ENCODE measurements at regions not wholly inside any gene's neighbourhood (a gene's known extent, or its start where the extent isn't known, plus 50 kb on each side); places are given as distances from the start of the nearest gene placed in this dataset.

- Mint-ChIP-seq H3K4me1 (peaks cover 3 to 14% of the 10 kb centered on the region in 2 experiments; a peak in 2 of 4 replicates), H3K36me3 (ENCODE audit: insufficient read depth in 1 of 3, low read depth in 3 of 3) (no peaks in the 10 kb centered on the region), H3K4me3 (no peak overlapping the region), H3K27ac (no peak overlapping the region), H3K27me3 (ENCODE audit: low read depth) (peaks cover 2% of the 10 kb centered on the region; the same call in 1 of the 2 replicates), H3K9me3 (no peaks in the 10 kb centered on the region)
- DNase-seq = no peak
- H3K18ac ChIP-seq (ENCODE audit: insufficient read length, low read depth, low read length) = no peak overlapping the region
- no peak overlapping the region for H2AK5ac ChIP-seq (ENCODE audit: insufficient read length, low read length)
- no peaks in the 10 kb centered on the region for H4K20me1 ChIP-seq (ENCODE audit: control insufficient read depth, insufficient read depth, insufficient read length)
- no peak overlapping the region for H3K9ac ChIP-seq (ENCODE audit: extremely low read depth, insufficient read length, low read length)
- TF ChIP-seq CTCF (conservative IDR thresholded peaks at IDR 0.05) = no peak
- no peak overlapping the region for H3K14ac ChIP-seq (ENCODE audit: insufficient read depth, low read length)
- H4K8ac ChIP-seq (replicated peaks; ENCODE audit: insufficient read length, low read depth, low read length) = no peak overlapping the region
- H3K4me1 ChIP-seq (ENCODE audit: insufficient read depth, low read length) = no peaks in the 10 kb centered on the region; the same call in 1 of the 2 replicates
- H3K27ac ChIP-seq (ENCODE audit: insufficient read length, low read depth, low read length) = no peak overlapping the region
- H2BK15ac ChIP-seq (ENCODE audit: low read depth, low read length) = no peak overlapping the region
- no peak overlapping the region for H3K56ac ChIP-seq (ENCODE audit: insufficient read length, low read depth, low read length)
- no peak overlapping the region for H2BK12ac ChIP-seq (ENCODE audit: insufficient read length, low read depth, low read length)
- 0 out of 2 replicates have a peak, but pooled peaks cover 2% of the 10 kb centered on the region for H3K79me2 ChIP-seq (ENCODE audit: insufficient read depth, low read length)
- no peaks in the 10 kb centered on the region for H3K79me1 ChIP-seq (ENCODE audit: insufficient read depth, low read depth, low read length, poor library complexity, severe bottlenecking)
- H2BK120ac ChIP-seq (ENCODE audit: low read depth, low read length, poor library complexity, severe bottlenecking) = no peak overlapping the region
- H3K4me2 ChIP-seq (ENCODE audit: insufficient read depth, insufficient read length, low read length) = no peak overlapping the region
- H4K5ac ChIP-seq (ENCODE audit: insufficient read length, low read depth, low read length) = no peak overlapping the region
- no peak overlapping the region for H3K23ac ChIP-seq (ENCODE audit: insufficient read length, low read depth, low read length)
- H3K9me3 ChIP-seq (ENCODE audit: control insufficient read depth, low read depth, low read length) = no peaks in the 10 kb centered on the region
- H3K4ac ChIP-seq (ENCODE audit: low read depth, low read length) = no peak overlapping the region
- H3K27me3 ChIP-seq (ENCODE audit: insufficient read depth, low read length) = no peaks in the 10 kb centered on the region
- no CpG with 5 or more reads among the region's 8 CpGs for WGBS (ENCODE audit: extremely low coverage, insufficient read length, low lambda C conversion rate)
- H3T11ph ChIP-seq (ENCODE audit: low read length) = no peak overlapping the region
- H4K91ac ChIP-seq (ENCODE audit: insufficient read length, low read depth, low read length) = no peak overlapping the region
- no peak overlapping the region for H2BK20ac ChIP-seq (ENCODE audit: low read depth, low read length, poor library complexity, severe bottlenecking)
- no peak overlapping the region for H2AFZ ChIP-seq (ENCODE audit: low read length)
- no peak overlapping the region for H2BK5ac ChIP-seq (ENCODE audit: insufficient read length, low read length)
- no peaks in the 10 kb centered on the region for H3K23me2 ChIP-seq (ENCODE audit: insufficient read length, low read depth, low read length, poor library complexity, severe bottlenecking)
These were observed 62.2 kb upstream of the ADA2 start for GRCh38 chr22:17281440-17281841.
